ENCODE measurements at regions not wholly inside any gene's neighbourhood (a gene's known extent, or its start where the extent isn't known, plus 50 kb on each side); places are given as distances from the start of the nearest gene placed in this dataset.

- CTCF ChIA-PET = interaction anchor here (0.9 to 1.0 kb wide), 2 partner anchors 9 to 337 kb away, joined by 3 read pairs; no protein-coding TSS in a partner anchor
- H4K20me1 ChIP-seq (replicated peaks; ENCODE audit: control insufficient read depth, extremely low read depth, insufficient read depth, low read length) = no peaks in the 10 kb centered on the region
- H2AFZ ChIP-seq (ENCODE audit: low read depth, low read length) = no peak overlapping the region
- no peaks in the 10 kb centered on the region for H3K36me3 ChIP-seq (ENCODE audit: control insufficient read depth in 2 of 2, extremely low read depth in 1 of 2, insufficient read depth in 2 of 2, low read length in 2 of 2)
- H3K27me3 ChIP-seq (ENCODE audit: control insufficient read depth in 2 of 2, insufficient read depth in 2 of 2, low read length in 2 of 2) = peaks cover 0 to 2% of the 10 kb centered on the region in 2 experiments
- H3K4me1 ChIP-seq (ENCODE audit: control insufficient read depth, extremely low read depth, insufficient read depth, low read length) = no peaks in the 10 kb centered on the region
- intact Hi-C loops (cut with micrococcal nuclease) = no loop called here
- no peaks in the 10 kb centered on the region for H3K79me2 ChIP-seq (ENCODE audit: control insufficient read depth, insufficient read depth, low read length)
- dilution Hi-C loops (cut with MboI; ENCODE audit: extremely low pct_ligation_motif_present, low sequenced_read_pairs) = no loop called here
- no peak overlapping the region for H3K27ac ChIP-seq (ENCODE audit: insufficient read depth, low read depth, low read length)
- H3K9me1 ChIP-seq (replicated peaks; ENCODE audit: control insufficient read depth, extremely low read depth, insufficient read depth, low read length) = no peaks in the 10 kb centered on the region
- H3K9me3 ChIP-seq (replicated peaks; ENCODE audit: control insufficient read depth, insufficient read depth, low read length) = no peaks in the 10 kb centered on the region
- H3K4me3 ChIP-seq (replicated peaks in 1 of 3; ENCODE audit: insufficient read depth in 1 of 3, low read depth in 1 of 3, low read length in 3 of 3) = no peak overlapping the region
- no TSS peak for BruUV-seq (replicated peaks)
- POLR2A ChIA-PET = no interaction called here
- TF ChIP-seq, protein P1, sequence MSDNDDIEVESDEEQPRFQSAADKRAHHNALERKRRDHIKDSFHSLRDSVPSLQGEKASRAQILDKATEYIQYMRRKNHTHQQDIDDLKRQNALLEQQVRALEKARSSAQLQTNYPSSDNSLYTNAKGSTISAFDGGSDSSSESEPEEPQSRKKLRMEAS (IDR thresholded peaks at IDR 0.05; ENCODE audit: insufficient read depth, insufficient read length) = no peak
- TF ChIP-seq MYC (IDR thresholded peaks at IDR 0.05; ENCODE audit: low read depth, low read length) (no peak), EZH2 (IDR thresholded peaks at IDR 0.05; ENCODE audit: borderline replicate concordance, low read depth, low read length, severe bottlenecking) (no peak), POLR2AphosphoS5 (IDR thresholded peaks at IDR 0.05; ENCODE audit: insufficient read depth, low read depth, low read length) (no peak), FOS (IDR thresholded peaks at IDR 0.05; ENCODE audit: borderline replicate concordance, insufficient read depth, low read length) (no peak), JUN (IDR thresholded peaks at IDR 0.05; ENCODE audit: borderline replicate concordance, insufficient read depth, insufficient read length, low read depth) (no peak), GATA2 (IDR thresholded peaks at IDR 0.05; ENCODE audit: insufficient read depth, insufficient read length, low read depth, low read length) (no peak)
- no peak overlapping the region for H3K9ac ChIP-seq (replicated peaks; ENCODE audit: extremely low read depth, insufficient read depth, low read length)
- no peak overlapping the region for H3K4me2 ChIP-seq (ENCODE audit: insufficient read depth, low read length)
- no peak for FAIRE-seq
- DNase-seq (ENCODE audit: low read depth, low spot score) = no peak
Measured at GRCh38 chr9:126159430-126160060, 167.1 kb upstream of the MVB12B start.

Measured in endothelial cell of umbilical vein (primary cell).